Glutamatergic neuron (in vitro differentiated cells): ENCODE measurements at regions not wholly inside any gene's neighbourhood (a gene's known extent, or its start where the extent isn't known, plus 50 kb on each side); places are given as distances from the start of the nearest gene placed in this dataset.
A peak's percentile ranks its signal among the peaks of the same experiment; 100 is the strongest.

Source experiments
- DNase-seq: peaks from one replicate; pipeline ENCODE4 v3.0.0; 2022
- H3K27ac Mint-ChIP-seq: one replicate; pipeline ENCODE4 v1.8.0; 2020; ENCODE audit warnings: mild to moderate bottlenecking, mixed read lengths, inconsistent platforms; ENCODE audit not compliant: unreplicated experiment
- H3K27me3 Mint-ChIP-seq: one replicate; pipeline ENCODE4 v1.8.0; 2020; ENCODE audit warnings: mild to moderate bottlenecking, moderate library complexity, mixed read lengths, inconsistent platforms; ENCODE audit not compliant: unreplicated experiment
- H3K36me3 Mint-ChIP-seq: one replicate; pipeline ENCODE4 v1.8.0; 2020; ENCODE audit warnings: mild to moderate bottlenecking, mixed read lengths, inconsistent platforms; ENCODE audit not compliant: unreplicated experiment
- H3K4me1 Mint-ChIP-seq: one replicate; pipeline ENCODE4 v1.8.0; 2020; ENCODE audit warnings: mild to moderate bottlenecking, low read depth, mixed read lengths, inconsistent platforms; ENCODE audit not compliant: unreplicated experiment
- H3K4me3 Mint-ChIP-seq: one replicate; pipeline ENCODE4 v1.8.0; 2020; ENCODE audit warnings: mild to moderate bottlenecking, mixed read lengths, inconsistent platforms; ENCODE audit not compliant: unreplicated experiment
- H3K9me3 Mint-ChIP-seq: one replicate; pipeline ENCODE4 v1.8.0; 2020; ENCODE audit warnings: mild to moderate bottlenecking, moderate library complexity, mixed read lengths, inconsistent platforms; ENCODE audit not compliant: unreplicated experiment
- TF ChIP-seq, protein P1 (sequence below): fragments of 200-600 bp; sonication (generic); IDR thresholded peaks from one replicate; pipeline ENCODE4 v1.5.0; 2021; ENCODE audit not compliant: partially characterized antibody, unreplicated experiment

- H3K4me1 Mint-ChIP-seq = peaks cover 43% of the 10 kb centered on the region
- no peak for DNase-seq
Measured at GRCh38 chr12:124496584-124496983, 70.8 kb downstream of the NCOR2 start.

DNA sequence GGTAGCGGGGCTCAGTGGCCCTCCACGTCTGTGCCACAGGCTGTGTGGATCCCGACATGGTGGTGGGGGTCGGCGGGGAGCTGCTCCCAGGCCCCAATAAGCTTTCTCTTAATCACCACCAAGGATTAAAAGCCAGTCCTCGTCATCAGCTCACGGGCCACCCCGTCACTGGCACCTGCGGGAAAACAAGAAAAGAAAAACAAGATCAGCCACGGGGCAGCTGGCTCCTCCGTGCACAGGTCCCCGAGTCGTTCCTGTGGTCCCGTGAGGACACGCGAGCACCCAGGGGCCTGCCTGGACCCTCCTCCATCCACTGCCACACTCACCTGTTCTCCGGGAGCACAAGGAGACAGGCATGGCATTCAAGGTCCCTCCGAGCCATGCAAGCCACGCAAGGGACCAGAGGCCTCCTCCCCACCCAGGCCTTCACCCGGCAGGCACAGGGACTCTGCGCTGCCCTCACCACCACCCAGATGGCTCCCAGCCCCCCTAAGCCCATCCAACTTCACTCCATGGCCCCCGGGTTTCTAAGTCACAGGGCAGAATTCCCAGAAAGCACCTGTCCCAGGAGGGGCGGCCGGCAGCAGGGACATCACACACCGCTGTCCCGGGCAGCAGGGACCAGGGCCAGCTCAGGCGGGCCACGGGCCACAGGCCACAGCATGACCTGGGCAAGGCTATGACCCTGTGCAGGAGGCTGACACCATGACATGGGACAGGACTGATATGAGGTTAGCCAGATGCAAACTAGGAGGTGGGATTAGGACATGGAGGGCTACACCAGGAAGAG, 72.0 kb downstream of the NCOR2 start:
- Mint-ChIP-seq H3K27ac (no peak overlapping the region), H3K4me1 (peaks cover 45% of the 10 kb centered on the region), H3K36me3 (no peaks in the 10 kb centered on the region), H3K4me3 (no peak overlapping the region), H3K27me3 (peaks cover 18% of the 10 kb centered on the region), H3K9me3 (peaks cover 9% of the 10 kb centered on the region)
- DNase-seq = no peak
- TF ChIP-seq, protein P1, sequence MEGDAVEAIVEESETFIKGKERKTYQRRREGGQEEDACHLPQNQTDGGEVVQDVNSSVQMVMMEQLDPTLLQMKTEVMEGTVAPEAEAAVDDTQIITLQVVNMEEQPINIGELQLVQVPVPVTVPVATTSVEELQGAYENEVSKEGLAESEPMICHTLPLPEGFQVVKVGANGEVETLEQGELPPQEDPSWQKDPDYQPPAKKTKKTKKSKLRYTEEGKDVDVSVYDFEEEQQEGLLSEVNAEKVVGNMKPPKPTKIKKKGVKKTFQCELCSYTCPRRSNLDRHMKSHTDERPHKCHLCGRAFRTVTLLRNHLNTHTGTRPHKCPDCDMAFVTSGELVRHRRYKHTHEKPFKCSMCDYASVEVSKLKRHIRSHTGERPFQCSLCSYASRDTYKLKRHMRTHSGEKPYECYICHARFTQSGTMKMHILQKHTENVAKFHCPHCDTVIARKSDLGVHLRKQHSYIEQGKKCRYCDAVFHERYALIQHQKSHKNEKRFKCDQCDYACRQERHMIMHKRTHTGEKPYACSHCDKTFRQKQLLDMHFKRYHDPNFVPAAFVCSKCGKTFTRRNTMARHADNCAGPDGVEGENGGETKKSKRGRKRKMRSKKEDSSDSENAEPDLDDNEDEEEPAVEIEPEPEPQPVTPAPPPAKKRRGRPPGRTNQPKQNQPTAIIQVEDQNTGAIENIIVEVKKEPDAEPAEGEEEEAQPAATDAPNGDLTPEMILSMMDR = no peak

More at GRCh38 chr12:124496584-124496983, 70.8 kb downstream of the NCOR2 start:
- Mint-ChIP-seq H3K4me3 (no peak overlapping the region), H3K27me3 (peaks cover 18% of the 10 kb centered on the region), H3K27ac (no peak overlapping the region), H3K36me3 (no peaks in the 10 kb centered on the region), H3K9me3 (peaks cover 7% of the 10 kb centered on the region)
- TF ChIP-seq, protein P1 = no peak

DNA sequence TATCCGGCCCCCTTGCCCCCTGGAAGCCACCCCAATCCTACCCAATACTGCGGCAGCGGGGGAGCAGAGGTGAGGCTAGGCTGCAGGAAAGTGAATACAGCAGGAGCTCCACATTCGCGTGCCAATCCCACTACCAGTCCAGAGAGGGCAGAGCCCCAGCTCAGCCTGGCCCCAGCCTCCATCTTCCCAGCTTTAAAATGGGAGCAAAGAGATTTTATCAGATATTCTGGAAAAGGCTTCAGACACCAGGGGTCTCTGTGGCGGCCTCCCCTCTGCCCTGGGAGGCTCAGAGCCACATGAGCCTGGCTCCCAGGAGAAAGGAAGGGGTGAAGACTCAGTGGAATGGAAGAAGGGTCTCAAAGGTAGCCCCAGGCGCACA, 72.7 kb downstream of the NCOR2 start:
- H3K4me1 Mint-ChIP-seq = peaks cover 44% of the 10 kb centered on the region
- H3K36me3 Mint-ChIP-seq = no peaks in the 10 kb centered on the region
- H3K27me3 Mint-ChIP-seq = peaks cover 17% of the 10 kb centered on the region
- DNase-seq = no peak
- H3K4me3 Mint-ChIP-seq = no peak overlapping the region
- TF ChIP-seq, protein P1 = no peak
- no peak overlapping the region for H3K27ac Mint-ChIP-seq
- peaks cover 9% of the 10 kb centered on the region for H3K9me3 Mint-ChIP-seq

DNA sequence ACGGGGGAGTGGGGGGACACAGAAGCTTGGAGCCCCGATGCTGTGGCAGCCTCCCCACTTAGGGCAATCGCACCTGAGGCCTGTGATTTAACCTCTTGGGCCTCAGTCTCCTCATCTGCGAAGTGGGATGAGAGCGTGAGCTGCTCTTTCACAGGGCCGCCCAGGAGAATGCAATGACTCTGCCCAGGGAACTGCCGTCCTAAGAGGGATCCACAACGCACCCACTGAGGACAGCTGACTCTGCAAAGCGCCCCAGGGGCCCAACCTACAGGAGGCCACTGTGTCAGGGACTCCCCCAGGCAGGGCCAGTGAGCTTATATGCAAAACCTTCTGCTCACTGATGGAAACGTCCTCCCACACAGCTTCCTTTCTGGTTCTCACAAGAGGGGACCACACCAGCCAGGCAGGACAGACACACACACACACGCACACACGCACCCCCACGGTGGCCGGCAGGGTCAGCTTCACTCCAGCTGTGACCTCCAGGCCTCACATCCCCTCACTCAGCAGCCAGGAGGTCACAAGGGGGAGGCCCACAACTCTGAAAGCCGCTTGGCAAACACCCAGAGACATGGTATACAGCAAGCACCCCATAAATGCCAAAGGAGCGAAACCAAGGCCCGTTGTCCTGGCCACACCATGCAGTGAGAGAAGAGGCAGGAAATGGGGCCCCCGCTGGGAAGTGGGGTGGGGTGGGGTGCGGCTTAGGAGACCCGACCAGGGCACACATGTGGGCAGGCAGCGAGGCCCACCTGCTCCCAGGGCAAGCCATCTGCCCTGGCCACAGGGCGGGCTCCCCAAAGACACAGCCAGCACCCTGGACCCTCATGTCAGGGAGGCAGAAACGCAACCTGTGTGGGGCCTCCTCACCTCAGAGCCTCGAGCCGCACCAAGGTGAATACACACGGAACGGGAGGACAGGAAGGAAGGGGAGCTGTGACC, 73.3 kb downstream of the NCOR2 start:
- Mint-ChIP-seq H3K4me3 (no peak overlapping the region), H3K27me3 (peaks cover 15% of the 10 kb centered on the region), H3K36me3 (no peaks in the 10 kb centered on the region), H3K27ac (peak overlapping the region; percentile 78), H3K9me3 (peaks cover 11% of the 10 kb centered on the region), H3K4me1 (peaks cover 44% of the 10 kb centered on the region)
- TF ChIP-seq, protein P1 = no peak
- no peak for DNase-seq
